Progenitor cell of endocrine pancreas (in vitro differentiated cells): ENCODE measurements at regions not wholly inside any gene's neighbourhood (a gene's known extent, or its start where the extent isn't known, plus 50 kb on each side); places are given as distances from the start of the nearest gene placed in this dataset.

ENCODE experiments used
- DNase-seq: peaks from one replicate; pipeline ENCODE4 v3.0.0; 2021; ENCODE audit warnings: low spot score; ENCODE audit not compliant: unreplicated experiment
- H3K27ac Mint-ChIP-seq: 2 replicates; pipeline ENCODE4 v1.8.0; 2021; ENCODE audit warnings: mild to moderate bottlenecking, moderate library complexity, mixed read lengths
- H3K27me3 Mint-ChIP-seq: 2 replicates; pipeline ENCODE4 v1.8.0; 2021; ENCODE audit warnings: mixed read lengths
- H3K36me3 Mint-ChIP-seq: 2 replicates; pipeline ENCODE4 v1.8.0; 2022; ENCODE audit warnings: mixed read lengths; ENCODE audit not compliant: insufficient read depth
- H3K4me1 Mint-ChIP-seq: 2 replicates; pipeline ENCODE4 v1.8.0; 2021; ENCODE audit warnings: low read depth, mixed read lengths
- H3K4me3 Mint-ChIP-seq: 2 replicates; pipeline ENCODE4 v1.8.0; 2021; ENCODE audit warnings: low read depth, mild to moderate bottlenecking, moderate library complexity, mixed read lengths
- H3K9me3 Mint-ChIP-seq: 2 replicates; pipeline ENCODE4 v1.8.0; 2021; ENCODE audit warnings: low read depth, mixed read lengths
- CTCF ChIP-seq: fragments of 200-600 bp; sonication (generic); IDR thresholded peaks from one replicate; pipeline ENCODE4 v1.5.0; 2021; ENCODE audit warnings: antibody characterized with exemption, mild to moderate bottlenecking; ENCODE audit not compliant: unreplicated experiment

GRCh38 chr7:131880078-131880477 is 323.6 kb upstream of the PODXL start:
- no peak overlapping the region for H3K27ac Mint-ChIP-seq
- TF ChIP-seq CTCF, result no peak
- H3K4me3 Mint-ChIP-seq, result no peak overlapping the region
- no peaks in the 10 kb centered on the region for H3K36me3 Mint-ChIP-seq
- no peaks in the 10 kb centered on the region for H3K4me1 Mint-ChIP-seq
- DNase-seq, result no peak
- H3K9me3 Mint-ChIP-seq, result peaks cover under 1% of the 10 kb centered on the region
- H3K27me3 Mint-ChIP-seq, result peaks cover 7% of the 10 kb centered on the region

- Mint-ChIP-seq H3K27me3 (peaks cover 10% of the 10 kb centered on the region), H3K4me1 (no peaks in the 10 kb centered on the region), H3K4me3 (no peak overlapping the region), H3K9me3 (no peaks in the 10 kb centered on the region), H3K36me3 (no peaks in the 10 kb centered on the region), H3K27ac (no peak overlapping the region)
- no peak for TF ChIP-seq CTCF
- no peak for DNase-seq
Observed at GRCh38 chr7:131879424-131879823, 323.0 kb upstream of the PODXL start.

- Mint-ChIP-seq H3K27ac (no peak overlapping the region), H3K27me3 (peaks cover 17% of the 10 kb centered on the region), H3K4me1 (no peaks in the 10 kb centered on the region), H3K9me3 (no peaks in the 10 kb centered on the region), H3K4me3 (no peak overlapping the region), H3K36me3 (no peaks in the 10 kb centered on the region)
- no peak for TF ChIP-seq CTCF
- DNase-seq, result no peak
Observed at GRCh38 chr7:131878777-131879176, 322.3 kb upstream of the PODXL start.

- Mint-ChIP-seq H3K9me3 (peaks cover 3% of the 10 kb centered on the region), H3K36me3 (no peaks in the 10 kb centered on the region), H3K4me1 (no peaks in the 10 kb centered on the region), H3K27me3 (peaks cover 22% of the 10 kb centered on the region), H3K27ac (no peak overlapping the region), H3K4me3 (no peak overlapping the region)
- TF ChIP-seq CTCF, result no peak
- DNase-seq, result no peak
Observed at GRCh38 chr7:131873581-131873980, 317.2 kb upstream of the PODXL start.

GRCh38 chr7:131869986-131870385 is 313.6 kb upstream of the PODXL start:
- peaks cover 19% of the 10 kb centered on the region for H3K27me3 Mint-ChIP-seq
- DNase-seq, result no peak

More at GRCh38 chr7:131869986-131870385, 313.6 kb upstream of the PODXL start:
- H3K4me1 Mint-ChIP-seq, result no peaks in the 10 kb centered on the region
- no peaks in the 10 kb centered on the region for H3K36me3 Mint-ChIP-seq
- no peak overlapping the region for H3K27ac Mint-ChIP-seq
- no peak overlapping the region for H3K4me3 Mint-ChIP-seq
- peaks cover 3% of the 10 kb centered on the region for H3K9me3 Mint-ChIP-seq
- no peak for TF ChIP-seq CTCF
